ENCODE measurements at regions not wholly inside any gene's neighbourhood (a gene's known extent, or its start where the extent isn't known, plus 50 kb on each side); places are given as distances from the start of the nearest gene placed in this dataset.

- Histone ChIP-seq H3K9me3 (ENCODE audit: control insufficient read depth, insufficient read depth, low read length) (no peaks in the 10 kb centered on the region), H3K4me3 (ENCODE audit: low read length) (no peak overlapping the region), H3K36me3 (ENCODE audit: control insufficient read depth, low read length) (no peaks in the 10 kb centered on the region), H3K4me2 (ENCODE audit: low read length) (no peak overlapping the region), H3K4me1 (ENCODE audit: control insufficient read depth, low read length) (no peaks in the 10 kb centered on the region), H3K27ac (ENCODE audit: low read depth, low read length) (no peak overlapping the region), H3K9me2 (replicated peaks; ENCODE audit: control insufficient read depth, low read length) (no peaks in the 10 kb centered on the region), H3K79me2 (ENCODE audit: control insufficient read depth, low read length) (no peaks in the 10 kb centered on the region), H3F3A (ENCODE audit: control insufficient read depth, insufficient read depth) (no peaks in the 10 kb centered on the region), H3K27me3 (ENCODE audit: control insufficient read depth, low read length) (no peaks in the 10 kb centered on the region), H4K20me1 (ENCODE audit: control insufficient read depth, insufficient read depth, low read depth, low read length) (no peaks in the 10 kb centered on the region)
- no peak for TF ChIP-seq EZH2phosphoT487 (IDR thresholded peaks at IDR 0.05; ENCODE audit: borderline replicate concordance, low read length)
Observed at GRCh38 chrX:121132675-121133074, 85.3 kb downstream of the GLUD2 start.

- no peaks in the 10 kb centered on the region for H3K9me3 ChIP-seq (ENCODE audit: control insufficient read depth, insufficient read depth, low read length)
- H3K4me1 ChIP-seq (ENCODE audit: control insufficient read depth, low read length), result no peaks in the 10 kb centered on the region
- no peaks in the 10 kb centered on the region for H3K27me3 ChIP-seq (ENCODE audit: control insufficient read depth, low read length)
- no peaks in the 10 kb centered on the region for H4K20me1 ChIP-seq (ENCODE audit: control insufficient read depth, insufficient read depth, low read depth, low read length)
- H3K4me3 ChIP-seq (ENCODE audit: low read length), result no peak overlapping the region
- H3K36me3 ChIP-seq (ENCODE audit: control insufficient read depth, low read length), result no peaks in the 10 kb centered on the region
- no peaks in the 10 kb centered on the region for H3K9me2 ChIP-seq (replicated peaks; ENCODE audit: control insufficient read depth, low read length)
- H3K79me2 ChIP-seq (ENCODE audit: control insufficient read depth, low read length), result no peaks in the 10 kb centered on the region
- TF ChIP-seq, protein P1, sequence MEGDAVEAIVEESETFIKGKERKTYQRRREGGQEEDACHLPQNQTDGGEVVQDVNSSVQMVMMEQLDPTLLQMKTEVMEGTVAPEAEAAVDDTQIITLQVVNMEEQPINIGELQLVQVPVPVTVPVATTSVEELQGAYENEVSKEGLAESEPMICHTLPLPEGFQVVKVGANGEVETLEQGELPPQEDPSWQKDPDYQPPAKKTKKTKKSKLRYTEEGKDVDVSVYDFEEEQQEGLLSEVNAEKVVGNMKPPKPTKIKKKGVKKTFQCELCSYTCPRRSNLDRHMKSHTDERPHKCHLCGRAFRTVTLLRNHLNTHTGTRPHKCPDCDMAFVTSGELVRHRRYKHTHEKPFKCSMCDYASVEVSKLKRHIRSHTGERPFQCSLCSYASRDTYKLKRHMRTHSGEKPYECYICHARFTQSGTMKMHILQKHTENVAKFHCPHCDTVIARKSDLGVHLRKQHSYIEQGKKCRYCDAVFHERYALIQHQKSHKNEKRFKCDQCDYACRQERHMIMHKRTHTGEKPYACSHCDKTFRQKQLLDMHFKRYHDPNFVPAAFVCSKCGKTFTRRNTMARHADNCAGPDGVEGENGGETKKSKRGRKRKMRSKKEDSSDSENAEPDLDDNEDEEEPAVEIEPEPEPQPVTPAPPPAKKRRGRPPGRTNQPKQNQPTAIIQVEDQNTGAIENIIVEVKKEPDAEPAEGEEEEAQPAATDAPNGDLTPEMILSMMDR (IDR thresholded peaks at IDR 0.05; ENCODE audit: low read depth, low read length, poor library complexity, severe bottlenecking), result no peak
- TF ChIP-seq EZH2phosphoT487 (IDR thresholded peaks at IDR 0.05; ENCODE audit: borderline replicate concordance, low read length), result no peak
- H3F3A ChIP-seq (ENCODE audit: control insufficient read depth, insufficient read depth), result no peaks in the 10 kb centered on the region
- no peak overlapping the region for H3K27ac ChIP-seq (ENCODE audit: low read depth, low read length)
- H3K4me2 ChIP-seq (ENCODE audit: low read length), result no peak overlapping the region
Observed at GRCh38 chrX:121135488-121136207, 88.2 kb downstream of the GLUD2 start.

GRCh38 chrX:121146059-121146628 lies 98.7 kb downstream of the GLUD2 start:
- H3K27me3 ChIP-seq (ENCODE audit: control insufficient read depth, low read length), result no peaks in the 10 kb centered on the region
- no peaks in the 10 kb centered on the region for H3F3A ChIP-seq (ENCODE audit: control insufficient read depth, insufficient read depth)
- no peaks in the 10 kb centered on the region for H4K20me1 ChIP-seq (ENCODE audit: control insufficient read depth, insufficient read depth, low read depth, low read length)
- no peaks in the 10 kb centered on the region for H3K79me2 ChIP-seq (ENCODE audit: control insufficient read depth, low read length)
- no peaks in the 10 kb centered on the region for H3K9me3 ChIP-seq (ENCODE audit: control insufficient read depth, insufficient read depth, low read length)
- H3K4me3 ChIP-seq (ENCODE audit: low read length), result no peak overlapping the region
- H3K27ac ChIP-seq (ENCODE audit: low read depth, low read length), result no peak overlapping the region
- H3K4me1 ChIP-seq (ENCODE audit: control insufficient read depth, low read length), result no peaks in the 10 kb centered on the region
- no peaks in the 10 kb centered on the region for H3K9me2 ChIP-seq (replicated peaks; ENCODE audit: control insufficient read depth, low read length)
- no peak for TF ChIP-seq EZH2phosphoT487 (IDR thresholded peaks at IDR 0.05; ENCODE audit: borderline replicate concordance, low read length)
- TF ChIP-seq, protein P1 (IDR thresholded peaks at IDR 0.05; ENCODE audit: low read depth, low read length, poor library complexity, severe bottlenecking), result no peak
- no peak overlapping the region for H3K4me2 ChIP-seq (ENCODE audit: low read length)
- no peaks in the 10 kb centered on the region for H3K36me3 ChIP-seq (ENCODE audit: control insufficient read depth, low read length)

DNA sequence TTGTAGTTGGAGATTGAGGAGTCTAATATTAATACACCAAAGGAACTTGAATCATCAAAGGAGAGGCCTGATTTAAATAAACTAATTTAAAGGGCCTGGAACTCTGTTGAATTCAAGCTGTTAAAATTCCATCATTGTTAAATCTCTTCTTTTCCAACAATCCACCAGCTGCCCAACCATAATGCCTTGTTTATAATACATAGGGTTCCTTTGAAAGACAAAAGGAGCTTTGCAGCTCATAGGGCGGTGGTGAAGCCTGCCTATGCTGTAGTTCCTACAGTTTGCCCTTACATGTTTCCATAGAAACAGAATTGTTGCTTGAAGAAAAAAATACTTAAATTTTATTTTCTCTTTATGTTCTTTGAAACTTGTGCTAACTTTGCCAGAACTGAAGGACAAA lies 102.8 kb downstream of the GLUD2 start:
- H3K9me3 ChIP-seq (ENCODE audit: control insufficient read depth, insufficient read depth, low read length), result no peaks in the 10 kb centered on the region
- no peaks in the 10 kb centered on the region for H3K4me1 ChIP-seq (ENCODE audit: control insufficient read depth, low read length)
- no peaks in the 10 kb centered on the region for H4K20me1 ChIP-seq (ENCODE audit: control insufficient read depth, insufficient read depth, low read depth, low read length)
- H3K36me3 ChIP-seq (ENCODE audit: control insufficient read depth, low read length), result no peaks in the 10 kb centered on the region
- H3K27me3 ChIP-seq (ENCODE audit: control insufficient read depth, low read length), result no peaks in the 10 kb centered on the region
- TF ChIP-seq, protein P1 (IDR thresholded peaks at IDR 0.05; ENCODE audit: low read depth, low read length, poor library complexity, severe bottlenecking), result no peak
- TF ChIP-seq EZH2phosphoT487 (IDR thresholded peaks at IDR 0.05; ENCODE audit: borderline replicate concordance, low read length), result no peak
- H3F3A ChIP-seq (ENCODE audit: control insufficient read depth, insufficient read depth), result no peaks in the 10 kb centered on the region
- H3K79me2 ChIP-seq (ENCODE audit: control insufficient read depth, low read length), result no peaks in the 10 kb centered on the region
- no peak overlapping the region for H3K27ac ChIP-seq (ENCODE audit: low read depth, low read length)
- no peak overlapping the region for H3K4me3 ChIP-seq (ENCODE audit: low read length)
- H3K4me2 ChIP-seq (ENCODE audit: low read length), result no peak overlapping the region
- H3K9me2 ChIP-seq (replicated peaks; ENCODE audit: control insufficient read depth, low read length), result no peaks in the 10 kb centered on the region
